Gastroesophageal sphincter (tissue), 3 donors: ENCODE measurements at regions not wholly inside any gene's neighbourhood (a gene's known extent, or its start where the extent isn't known, plus 50 kb on each side); places are given as distances from the start of the nearest gene placed in this dataset.

Source experiments
- EP300 ChIP-seq: sonication (generic); formaldehyde crosslinking; IDR thresholded peaks from one replicate; pipeline ENCODE4 v1.6.1; 2017; ENCODE audit warnings: antibody characterized with exemption, mild to moderate bottlenecking
- POLR2A ChIP-seq, 2 donors: fragments of 450-650 bp; IDR thresholded peaks; one replicate each; pipeline ENCODE4 v1.6.1; 2017; ENCODE audit warnings: antibody characterized with exemption in 2 of 2, mild to moderate bottlenecking in 2 of 2, moderate library complexity in 1 of 2
- TF ChIP-seq, protein P1 (sequence below), 4 experiments: fragments of 200-600 bp in 2 of 4; fragments of 450-650 bp in 2 of 4; sonication (generic) in 1 of 4; IDR thresholded peaks; one replicate each; pipeline ENCODE4 v1.5.1; 2017 to 2019; ENCODE audit warnings: antibody characterized with exemption in 4 of 4, mild to moderate bottlenecking in 2 of 4, moderate library complexity in 2 of 4

DNA sequence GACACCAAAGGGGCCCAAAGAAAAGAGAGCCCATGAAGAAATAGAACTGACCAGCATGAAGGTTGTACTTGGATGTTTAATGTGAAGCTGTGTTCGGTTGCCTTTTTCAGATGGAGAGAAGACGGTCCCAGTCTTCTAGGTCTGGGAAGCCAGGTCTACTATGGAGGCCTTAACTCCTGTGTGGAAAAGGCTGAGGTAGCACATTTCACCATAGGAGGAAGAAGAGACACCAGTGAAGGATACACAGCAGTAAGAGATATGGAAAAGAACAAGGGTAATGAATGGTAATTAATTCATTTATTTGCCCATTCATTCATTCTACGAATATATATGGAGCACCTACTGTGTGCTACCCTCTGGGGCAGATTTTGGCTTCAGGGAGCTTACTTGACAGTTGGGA lies 151.6 kb upstream of the PLEKHG7 start:
- TF ChIP-seq POLR2A (IDR thresholded peaks at IDR 0.05) (no peak), EP300 (no peak)
- TF ChIP-seq, protein P1, sequence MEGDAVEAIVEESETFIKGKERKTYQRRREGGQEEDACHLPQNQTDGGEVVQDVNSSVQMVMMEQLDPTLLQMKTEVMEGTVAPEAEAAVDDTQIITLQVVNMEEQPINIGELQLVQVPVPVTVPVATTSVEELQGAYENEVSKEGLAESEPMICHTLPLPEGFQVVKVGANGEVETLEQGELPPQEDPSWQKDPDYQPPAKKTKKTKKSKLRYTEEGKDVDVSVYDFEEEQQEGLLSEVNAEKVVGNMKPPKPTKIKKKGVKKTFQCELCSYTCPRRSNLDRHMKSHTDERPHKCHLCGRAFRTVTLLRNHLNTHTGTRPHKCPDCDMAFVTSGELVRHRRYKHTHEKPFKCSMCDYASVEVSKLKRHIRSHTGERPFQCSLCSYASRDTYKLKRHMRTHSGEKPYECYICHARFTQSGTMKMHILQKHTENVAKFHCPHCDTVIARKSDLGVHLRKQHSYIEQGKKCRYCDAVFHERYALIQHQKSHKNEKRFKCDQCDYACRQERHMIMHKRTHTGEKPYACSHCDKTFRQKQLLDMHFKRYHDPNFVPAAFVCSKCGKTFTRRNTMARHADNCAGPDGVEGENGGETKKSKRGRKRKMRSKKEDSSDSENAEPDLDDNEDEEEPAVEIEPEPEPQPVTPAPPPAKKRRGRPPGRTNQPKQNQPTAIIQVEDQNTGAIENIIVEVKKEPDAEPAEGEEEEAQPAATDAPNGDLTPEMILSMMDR (IDR thresholded peaks at IDR 0.05) = no peak
